ENCODE measurements at regions not wholly inside any gene's neighbourhood (a gene's known extent, or its start where the extent isn't known, plus 50 kb on each side); places are given as distances from the start of the nearest gene placed in this dataset.

DNA sequence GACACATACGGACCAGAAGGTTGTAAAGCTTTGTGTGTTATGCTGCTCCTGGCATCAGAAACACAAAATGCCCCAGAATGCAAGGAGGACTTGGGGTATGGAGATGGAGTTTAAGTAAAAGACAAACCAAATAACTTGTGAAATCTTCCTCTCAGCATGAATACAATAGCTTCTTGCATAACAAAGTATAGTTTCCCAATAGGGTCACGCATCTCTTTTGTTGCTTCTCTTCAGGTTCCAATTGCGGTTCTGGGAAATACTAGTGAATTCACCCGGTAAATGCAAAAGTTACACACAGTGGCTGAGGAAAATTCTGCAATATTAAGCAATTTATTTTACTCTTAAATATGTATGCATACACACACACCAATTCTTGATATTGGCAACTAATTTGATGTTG, 339.2 kb upstream of the EPHA4 start:
- Mint-ChIP-seq H3K36me3 (ENCODE audit: unreplicated experiment) (no peaks in the 10 kb centered on the region), H3K27me3 (ENCODE audit: unreplicated experiment) (no peaks in the 10 kb centered on the region), H3K4me3 (ENCODE audit: unreplicated experiment) (no peak overlapping the region), H3K9me3 (ENCODE audit: unreplicated experiment) (no peaks in the 10 kb centered on the region), H3K4me1 (ENCODE audit: low read depth, unreplicated experiment) (no peaks in the 10 kb centered on the region), H3K27ac (ENCODE audit: unreplicated experiment) (no peak overlapping the region)
- TF ChIP-seq, protein P1, sequence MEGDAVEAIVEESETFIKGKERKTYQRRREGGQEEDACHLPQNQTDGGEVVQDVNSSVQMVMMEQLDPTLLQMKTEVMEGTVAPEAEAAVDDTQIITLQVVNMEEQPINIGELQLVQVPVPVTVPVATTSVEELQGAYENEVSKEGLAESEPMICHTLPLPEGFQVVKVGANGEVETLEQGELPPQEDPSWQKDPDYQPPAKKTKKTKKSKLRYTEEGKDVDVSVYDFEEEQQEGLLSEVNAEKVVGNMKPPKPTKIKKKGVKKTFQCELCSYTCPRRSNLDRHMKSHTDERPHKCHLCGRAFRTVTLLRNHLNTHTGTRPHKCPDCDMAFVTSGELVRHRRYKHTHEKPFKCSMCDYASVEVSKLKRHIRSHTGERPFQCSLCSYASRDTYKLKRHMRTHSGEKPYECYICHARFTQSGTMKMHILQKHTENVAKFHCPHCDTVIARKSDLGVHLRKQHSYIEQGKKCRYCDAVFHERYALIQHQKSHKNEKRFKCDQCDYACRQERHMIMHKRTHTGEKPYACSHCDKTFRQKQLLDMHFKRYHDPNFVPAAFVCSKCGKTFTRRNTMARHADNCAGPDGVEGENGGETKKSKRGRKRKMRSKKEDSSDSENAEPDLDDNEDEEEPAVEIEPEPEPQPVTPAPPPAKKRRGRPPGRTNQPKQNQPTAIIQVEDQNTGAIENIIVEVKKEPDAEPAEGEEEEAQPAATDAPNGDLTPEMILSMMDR (IDR thresholded peaks at IDR 0.05; ENCODE audit: partially characterized antibody, unreplicated experiment), result no peak
- no peak for DNase-seq

DNA sequence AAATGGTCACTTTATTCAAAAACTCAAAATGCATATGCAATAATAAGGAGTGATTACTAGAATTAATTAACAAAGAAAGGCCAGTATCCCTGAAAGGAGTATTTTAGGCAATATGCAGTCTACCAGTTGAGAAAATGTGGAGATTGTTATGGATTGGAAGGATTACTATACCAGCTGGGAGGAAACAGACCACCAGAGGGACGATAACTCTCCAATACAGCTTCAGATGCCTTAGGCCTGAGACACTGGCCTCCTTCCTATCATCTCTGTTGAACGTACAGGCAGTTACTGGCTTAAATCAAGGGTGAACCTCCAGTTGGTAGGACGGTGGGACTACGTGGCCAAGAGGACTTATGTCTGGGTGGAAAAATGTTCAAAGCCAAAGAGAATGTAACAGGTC, 336.4 kb upstream of the EPHA4 start:
- Mint-ChIP-seq H3K9me3 (ENCODE audit: unreplicated experiment) (no peaks in the 10 kb centered on the region), H3K36me3 (ENCODE audit: unreplicated experiment) (no peaks in the 10 kb centered on the region), H3K4me1 (ENCODE audit: low read depth, unreplicated experiment) (no peaks in the 10 kb centered on the region), H3K27ac (ENCODE audit: unreplicated experiment) (no peak overlapping the region), H3K4me3 (ENCODE audit: unreplicated experiment) (no peak overlapping the region), H3K27me3 (ENCODE audit: unreplicated experiment) (no peaks in the 10 kb centered on the region)
- DNase-seq, result no peak
- TF ChIP-seq, protein P1 (IDR thresholded peaks at IDR 0.05; ENCODE audit: partially characterized antibody, unreplicated experiment), result no peak

DNA sequence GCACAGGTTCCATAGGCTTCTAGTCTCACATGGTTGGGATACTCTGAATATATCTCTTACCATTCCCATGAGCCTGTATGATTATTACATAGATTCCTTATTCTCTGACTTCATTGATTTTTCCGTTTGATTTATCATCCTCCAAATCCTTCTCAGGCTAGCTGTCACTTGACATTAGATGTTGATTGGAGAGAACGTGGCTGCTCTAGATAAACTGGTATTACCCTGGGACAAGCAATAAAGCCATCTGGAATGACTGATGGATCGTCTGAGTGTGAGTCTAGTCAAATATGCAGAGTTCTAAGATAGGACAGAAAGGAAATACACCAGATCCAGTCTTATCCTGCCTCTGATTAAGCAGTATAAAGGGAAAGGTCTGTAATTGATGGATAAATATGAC, 325.6 kb upstream of the EPHA4 start:
- Mint-ChIP-seq H3K27me3 (ENCODE audit: unreplicated experiment) (peaks cover 2% of the 10 kb centered on the region), H3K9me3 (ENCODE audit: unreplicated experiment) (peaks cover 4% of the 10 kb centered on the region), H3K4me1 (ENCODE audit: low read depth, unreplicated experiment) (peaks cover 8% of the 10 kb centered on the region), H3K36me3 (ENCODE audit: unreplicated experiment) (no peaks in the 10 kb centered on the region), H3K27ac (ENCODE audit: unreplicated experiment) (no peak overlapping the region), H3K4me3 (ENCODE audit: unreplicated experiment) (no peak overlapping the region)
- no peak for DNase-seq
- TF ChIP-seq, protein P1 (IDR thresholded peaks at IDR 0.05; ENCODE audit: partially characterized antibody, unreplicated experiment), result no peak

DNA sequence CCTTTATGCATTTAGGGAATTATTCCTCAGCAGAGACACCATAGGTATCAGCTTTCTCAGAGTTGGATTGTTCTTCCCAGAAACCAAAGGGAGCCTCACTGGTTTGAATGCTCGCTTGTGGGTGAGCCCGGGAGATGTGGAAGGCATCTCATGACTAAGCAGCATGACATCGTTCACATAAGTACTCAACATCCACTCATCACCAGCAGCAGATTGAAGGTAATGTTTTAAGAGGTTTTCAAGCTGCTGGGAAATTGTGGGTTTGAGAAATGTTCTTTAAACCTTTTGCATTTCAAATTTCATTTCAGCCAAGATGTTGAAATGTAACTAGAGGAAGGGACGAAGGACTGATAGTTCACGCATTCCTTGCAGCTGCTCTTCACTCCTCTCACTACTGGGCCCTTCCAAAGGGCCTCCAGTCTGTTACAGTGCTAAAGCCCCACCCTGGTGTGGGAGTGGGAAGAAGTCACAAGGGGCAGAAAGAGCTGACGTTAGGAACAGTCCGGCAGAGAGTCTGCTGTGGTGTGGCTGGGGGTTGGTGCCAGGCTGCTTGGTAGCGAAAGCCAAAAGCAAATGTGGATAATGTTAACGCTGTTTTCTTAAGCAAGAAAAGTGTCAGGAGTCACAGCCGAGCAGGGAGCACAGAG, 324.5 kb upstream of the EPHA4 start:
- TF ChIP-seq, protein P1 (IDR thresholded peaks at IDR 0.05; ENCODE audit: partially characterized antibody, unreplicated experiment), result no peak

DNA sequence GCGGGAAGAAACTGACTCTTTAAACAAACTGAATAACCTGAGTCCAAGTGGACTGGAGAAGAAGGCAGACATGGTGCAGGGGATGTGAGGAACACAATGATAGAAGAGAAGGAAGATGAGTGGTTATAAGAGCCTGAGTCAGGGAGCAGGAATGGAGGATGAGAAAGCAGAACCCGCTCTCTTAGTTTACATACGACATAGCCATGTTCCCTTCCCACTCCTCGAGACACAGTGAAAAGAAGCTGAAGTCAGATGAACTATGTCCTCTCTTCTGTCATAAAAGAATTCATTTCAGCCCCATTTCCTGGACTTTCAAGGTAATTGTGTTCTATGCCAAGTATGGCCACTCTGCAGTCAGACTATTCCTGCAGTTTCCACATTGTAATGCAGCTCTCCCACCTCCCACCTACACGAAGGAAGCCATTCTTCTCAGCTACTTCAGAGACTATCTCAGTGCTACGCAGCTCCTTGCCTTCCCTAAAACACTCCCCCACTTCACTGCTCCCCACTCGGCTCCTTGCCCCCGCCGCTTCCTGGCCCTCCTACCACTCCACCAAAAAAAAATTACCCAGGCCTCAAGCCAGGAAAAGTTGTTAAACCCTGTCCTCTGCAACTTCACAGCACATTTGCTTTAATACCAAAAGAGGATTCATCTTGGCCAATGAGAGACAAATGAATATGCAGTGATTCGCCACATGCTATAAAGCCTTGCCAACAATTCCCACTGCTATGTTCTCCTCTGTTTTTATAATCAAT, 323.4 kb upstream of the EPHA4 start:
- H3K27me3 Mint-ChIP-seq (ENCODE audit: unreplicated experiment), result peaks cover 2% of the 10 kb centered on the region
- no peak overlapping the region for H3K27ac Mint-ChIP-seq (ENCODE audit: unreplicated experiment)
- no peak overlapping the region for H3K4me3 Mint-ChIP-seq (ENCODE audit: unreplicated experiment)
- no peak for DNase-seq
- no peaks in the 10 kb centered on the region for H3K36me3 Mint-ChIP-seq (ENCODE audit: unreplicated experiment)
- peaks cover 4% of the 10 kb centered on the region for H3K9me3 Mint-ChIP-seq (ENCODE audit: unreplicated experiment)
- peaks cover 8% of the 10 kb centered on the region for H3K4me1 Mint-ChIP-seq (ENCODE audit: low read depth, unreplicated experiment)
- TF ChIP-seq, protein P1 (IDR thresholded peaks at IDR 0.05; ENCODE audit: partially characterized antibody, unreplicated experiment), result no peak

More for the DNA sequence above, 324.5 kb upstream of the EPHA4 start:
- Mint-ChIP-seq H3K4me3 (ENCODE audit: unreplicated experiment) (no peak overlapping the region), H3K27ac (ENCODE audit: unreplicated experiment) (peak overlapping the region; percentile 14), H3K27me3 (ENCODE audit: unreplicated experiment) (peaks cover 2% of the 10 kb centered on the region), H3K9me3 (ENCODE audit: unreplicated experiment) (peaks cover 4% of the 10 kb centered on the region), H3K36me3 (ENCODE audit: unreplicated experiment) (no peaks in the 10 kb centered on the region), H3K4me1 (ENCODE audit: low read depth, unreplicated experiment) (peaks cover 8% of the 10 kb centered on the region)
- no peak for DNase-seq

Data from glutamatergic neuron (in vitro differentiated cells).